Liver (tissue), 8 donors: ENCODE measurements at regions not wholly inside any gene's neighbourhood (a gene's known extent, or its start where the extent isn't known, plus 50 kb on each side); places are given as distances from the start of the nearest gene placed in this dataset.
A peak's percentile ranks its signal among the peaks of the same experiment; 100 is the strongest.

ENCODE experiments used
- DNase-seq: peaks from one replicate; pipeline ENCODE4 v3.0.0-alpha.2; 2017; ENCODE audit warnings: low spot score
- H3K27ac ChIP-seq, 2 donors: one replicate each; pipeline ENCODE4 v1.7.0; 2013; ENCODE audit warnings: inconsistent platforms in 2 of 2, low read length in 2 of 2, control low read depth in 1 of 2, low read depth in 1 of 2, mild to moderate bottlenecking in 1 of 2
- H3K27me3 ChIP-seq, 4 donors: one replicate each; pipeline versions ENCODE4 v1.6.1 to v1.7.0; 2013; ENCODE audit warnings: low read length in 3 of 4, inconsistent platforms in 1 of 4, mild to moderate bottlenecking in 1 of 4, moderate library complexity in 1 of 4; ENCODE audit not compliant: control insufficient read depth in 4 of 4, insufficient read depth in 4 of 4
- H3K36me3 ChIP-seq, 4 donors: one replicate each; pipeline versions ENCODE4 v1.6.1 to v1.7.0; 2013; ENCODE audit warnings: low read length in 3 of 4, mild to moderate bottlenecking in 3 of 4, low read depth in 1 of 4, moderate library complexity in 1 of 4; ENCODE audit not compliant: control insufficient read depth in 4 of 4, insufficient read depth in 3 of 4
- H3K4me1 ChIP-seq, 4 donors: one replicate each; pipeline versions ENCODE4 v1.6.1 to v1.7.0; 2013; ENCODE audit warnings: low read length in 3 of 4, mild to moderate bottlenecking in 3 of 4, moderate library complexity in 1 of 4; ENCODE audit not compliant: control insufficient read depth in 4 of 4, insufficient read depth in 4 of 4
- H3K4me3 ChIP-seq, 3 donors: one replicate each; pipeline versions ENCODE4 v1.6.1 to v1.7.0; 2013; ENCODE audit warnings: low read length in 3 of 3, control low read depth in 1 of 3, low read depth in 1 of 3, mild to moderate bottlenecking in 1 of 3
- H3K9ac ChIP-seq, 2 donors: one replicate each; pipeline ENCODE4 v1.7.0; 2013; ENCODE audit warnings: low read length in 2 of 2, mild to moderate bottlenecking in 2 of 2, moderate library complexity in 2 of 2, control low read depth in 1 of 2, low read depth in 1 of 2
- H3K9me3 ChIP-seq, 4 donors: one replicate each; pipeline versions ENCODE4 v1.6.1 to v1.7.0; 2013; ENCODE audit warnings: low read length in 3 of 4; ENCODE audit not compliant: control insufficient read depth in 4 of 4
- CTCF ChIP-seq: fragments of 150-350 bp; IDR thresholded peaks from 2 replicates; pipeline ENCODE4 v1.5.1; 2017; ENCODE audit warnings: improper control_type of control experiment, low read depth, low read length; ENCODE audit not compliant: missing input control
- EGR1 ChIP-seq, 2 donors: IDR thresholded peaks; 2 replicates each; pipeline ENCODE4 v1.6.1; 2016 to 2018; ENCODE audit warnings: antibody characterized with exemption in 2 of 2, low read depth in 2 of 2
- FOXA1 ChIP-seq: IDR thresholded peaks from 2 replicates; pipeline ENCODE4 v1.6.1; 2016; ENCODE audit warnings: antibody characterized with exemption
- FOXA2 ChIP-seq: IDR thresholded peaks from 2 replicates; pipeline ENCODE4 v1.6.1; 2016; ENCODE audit warnings: antibody characterized with exemption
- HNF4G ChIP-seq: IDR thresholded peaks from 2 replicates; pipeline ENCODE4 v1.6.1; 2016; ENCODE audit warnings: antibody characterized with exemption
- RAD21 ChIP-seq, 2 donors: IDR thresholded peaks; 2 replicates each; pipeline ENCODE4 v1.6.1; 2016; ENCODE audit warnings: antibody characterized with exemption in 2 of 2, mild to moderate bottlenecking in 2 of 2
- REST ChIP-seq: IDR thresholded peaks from 2 replicates; pipeline ENCODE4 v1.6.1; 2016; ENCODE audit warnings: antibody characterized with exemption, mild to moderate bottlenecking
- SP1 ChIP-seq: IDR thresholded peaks from 2 replicates; pipeline ENCODE4 v1.6.1; 2018; ENCODE audit warnings: antibody characterized with exemption, mild to moderate bottlenecking
- TAF1 ChIP-seq: conservative IDR thresholded peaks from 2 replicates; pipeline ENCODE4 v1.6.1; 2016; ENCODE audit warnings: antibody characterized with exemption, mild to moderate bottlenecking
- ZBTB33 ChIP-seq: IDR thresholded peaks from 2 replicates; pipeline ENCODE4 v1.6.1; 2016; ENCODE audit warnings: antibody characterized with exemption
- WGBS: extraction: QIAGEN DNeasy Blood & Tissue Kit; methylation state at CpG from one replicate; pipeline ENCODE4 v1.1.7; 2013; 5-methylcytosine and 5-hydroxymethylcytosine counted together
- donor health status: healthy.
- donor health status: healthy.
- donor health status: healthy.
- donor health status: healthy.
- donor health status: healthy.

GRCh38 chr4:53706422-53707032, 115.2 kb upstream of the LNX1 start:
- Histone ChIP-seq H3K27ac (no peak overlapping the region), H3K4me3 (no peak overlapping the region), H3K4me1 (peaks cover 4 to 25% (median 12%) of the 10 kb centered on the region in 4 donors), H3K36me3 (no peaks in the 10 kb centered on the region), H3K27me3 (no peaks in the 10 kb centered on the region), H3K9me3 (no peaks in the 10 kb centered on the region), H3K9ac (no peak overlapping the region)
- TF ChIP-seq CTCF: peak; percentile 68
- TF ChIP-seq RAD21 (IDR thresholded peaks at IDR 0.05): peak; percentile 87 to 92
- TF ChIP-seq ZBTB33: no peak
- no peak for TF ChIP-seq FOXA1
- no peak for TF ChIP-seq REST
- TF ChIP-seq EGR1 (IDR thresholded peaks at IDR 0.05; ENCODE audit: low read depth in 2 of 2): no peak
- TF ChIP-seq HNF4G: no peak
- TF ChIP-seq TAF1: no peak
- no peak for TF ChIP-seq SP1
- no peak for DNase-seq
- 47% methylated on average over 8 of the region's 8 CpGs for WGBS

- no peaks in the 10 kb centered on the region for H3K36me3 ChIP-seq
- H3K9me3 ChIP-seq: no peaks in the 10 kb centered on the region
- no peak overlapping the region for H3K27ac ChIP-seq
- peaks cover 4 to 25% (median 12%) of the 10 kb centered on the region in 4 donors for H3K4me1 ChIP-seq
- H3K4me3 ChIP-seq: no peak overlapping the region
- no peak overlapping the region for H3K9ac ChIP-seq
- DNase-seq: no peak
- WGBS: 38% methylated on average over 4 of the region's 4 CpGs
- TF ChIP-seq FOXA2 (no peak), CTCF (no peak), EGR1 (IDR thresholded peaks at IDR 0.05; ENCODE audit: low read depth in 2 of 2) (no peak)
- no peaks in the 10 kb centered on the region for H3K27me3 ChIP-seq
These were observed 114.7 kb upstream of the LNX1 start for GRCh38 chr4:53705972-53706371.
